ENCODE measurements at regions not wholly inside any gene's neighbourhood (a gene's known extent, or its start where the extent isn't known, plus 50 kb on each side); places are given as distances from the start of the nearest gene placed in this dataset.

- no peaks in the 10 kb centered on the region for H3K27me3 ChIP-seq (ENCODE audit: insufficient read depth, poor library complexity, severe bottlenecking)
- TF ChIP-seq SPI1 (IDR thresholded peaks at IDR 0.05; ENCODE audit: borderline replicate concordance, low read depth): no peak
- no peak for TF ChIP-seq GABPA (IDR thresholded peaks at IDR 0.05; ENCODE audit: low read depth)
- TF ChIP-seq CTCF (IDR thresholded peaks at IDR 0.05; ENCODE audit: insufficient read depth, low read length): no peak
- no peak for TF ChIP-seq POLR2AphosphoS5 (IDR thresholded peaks at IDR 0.05; ENCODE audit: low read depth)
- TF ChIP-seq REST (IDR thresholded peaks at IDR 0.05; ENCODE audit: insufficient replicate concordance, low read depth): no peak
- H3K4me3 ChIP-seq (replicated peaks; ENCODE audit: insufficient read depth, low read length): no peak overlapping the region
- no peak for DNase-seq (ENCODE audit: low read depth in 1 of 2, low spot score in 1 of 2)
- H3K27ac ChIP-seq (replicated peaks): no peak overlapping the region
Measured at GRCh38 chr10:118102121-118102520, 55.4 kb upstream of the RAB11FIP2 start.

- no peak for TF ChIP-seq REST (IDR thresholded peaks at IDR 0.05; ENCODE audit: insufficient replicate concordance, low read depth)
- TF ChIP-seq POLR2AphosphoS5 (IDR thresholded peaks at IDR 0.05; ENCODE audit: low read depth): no peak
- no peak for TF ChIP-seq SPI1 (IDR thresholded peaks at IDR 0.05; ENCODE audit: borderline replicate concordance, low read depth)
- TF ChIP-seq GABPA (IDR thresholded peaks at IDR 0.05; ENCODE audit: low read depth): no peak
- TF ChIP-seq CTCF (IDR thresholded peaks at IDR 0.05; ENCODE audit: insufficient read depth, low read length): no peak
- Histone ChIP-seq H3K27me3 (ENCODE audit: insufficient read depth, poor library complexity, severe bottlenecking) (no peaks in the 10 kb centered on the region), H3K4me3 (replicated peaks; ENCODE audit: insufficient read depth, low read length) (no peak overlapping the region), H3K27ac (replicated peaks) (no peak overlapping the region)
- no peak for DNase-seq (ENCODE audit: low read depth in 1 of 2, low spot score in 1 of 2)
Measured at GRCh38 chr10:118101501-118101900, 54.8 kb upstream of the RAB11FIP2 start.

All from HL-60 (cell line).